IMR-90 (cell line): ENCODE measurements at regions not wholly inside any gene's neighbourhood (a gene's known extent, or its start where the extent isn't known, plus 50 kb on each side); places are given as distances from the start of the nearest gene placed in this dataset.
A peak's percentile ranks its signal among the peaks of the same experiment; 100 is the strongest.

Experiments
- ATAC-seq: fragments of 200-7000 bp; cut with Tn5 transposase; 2 replicates; pipeline ENCODE4 v1.9.1; 2020; ENCODE audit warnings: low read depth, mild to moderate bottlenecking, moderate library complexity
- BruUV-seq: library from RNA; stranded (reverse); fragments of 400-500 nt; replicated peaks from 2 replicates; lab custom pipeline; 2021; lab: Mats Ljungman, UMichigan
- CTCF ChIA-PET: fragments of 300-600 bp; formaldehyde crosslinking; extraction: SDS; loops from one replicate; lab custom pipeline; 2021; ENCODE audit warnings: antibody characterized with exemption; lab: Yijun Ruan, JAX
- POLR2A ChIA-PET: fragments of 300-600 bp; sonication (Branson Sonifier 250); formaldehyde crosslinking; loops from one replicate; lab custom pipeline; 2022; ENCODE audit warnings: antibody characterized with exemption; ENCODE audit not compliant: unreplicated experiment; lab: Charles Lee
- DNase-seq: peaks from one replicate; pipeline ENCODE4 v3.0.0; 2013
- H2AFZ ChIP-seq: replicated peaks from 2 replicates; pipeline ENCODE3; 2013; ENCODE audit warnings: low read length, mild to moderate bottlenecking; ENCODE audit not compliant: poor library complexity
- H2AK5ac ChIP-seq: 2 replicates; pipeline ENCODE4 v1.6.1; 2013; ENCODE audit warnings: low read depth, low read length, inconsistent platforms
- H2AK9ac ChIP-seq: replicated peaks from 2 replicates; pipeline ENCODE3; 2013; ENCODE audit warnings: mild to moderate bottlenecking, low read depth, low read length, moderate library complexity; ENCODE audit not compliant: poor library complexity
- H2BK120ac ChIP-seq: 2 replicates; pipeline ENCODE4 v1.6.1; 2013; ENCODE audit warnings: low read depth, low read length, inconsistent platforms
- H2BK15ac ChIP-seq: 3 replicates; pipeline ENCODE4 v1.6.1; 2013; ENCODE audit warnings: low read depth, low read length, inconsistent platforms
- H2BK20ac ChIP-seq: 2 replicates; pipeline ENCODE4 v1.6.1; 2013; ENCODE audit warnings: low read depth, mild to moderate bottlenecking, inconsistent platforms, low read length, moderate library complexity
- H2BK5ac ChIP-seq: 2 replicates; pipeline ENCODE4 v1.6.1; 2013; ENCODE audit warnings: mild to moderate bottlenecking, low read depth, low read length, inconsistent platforms; ENCODE audit not compliant: poor library complexity, severe bottlenecking
- H3K14ac ChIP-seq: replicated peaks from 2 replicates; pipeline ENCODE4 v1.6.1; 2013; ENCODE audit warnings: low read depth, low read length, inconsistent platforms
- H3K18ac ChIP-seq: 2 replicates; pipeline ENCODE4 v1.6.1; 2013; ENCODE audit warnings: low read depth, low read length, control low read depth
- H3K23ac ChIP-seq: 2 replicates; pipeline ENCODE4 v1.6.1; 2013; ENCODE audit warnings: low read depth, low read length, inconsistent platforms
- H3K27ac ChIP-seq: 2 replicates; pipeline ENCODE4 v1.5.1; 2013; ENCODE audit warnings: mild to moderate bottlenecking, control low read depth, low read length; ENCODE audit not compliant: insufficient read depth
- H3K27me3 ChIP-seq: 2 replicates; pipeline ENCODE4 v1.6.1; 2013; ENCODE audit warnings: low read length; ENCODE audit not compliant: control insufficient read depth, insufficient read depth
- H3K36me3 ChIP-seq: 2 replicates; pipeline ENCODE4 v1.6.1; 2013; ENCODE audit warnings: low read length, mixed read lengths; ENCODE audit not compliant: control insufficient read depth, insufficient read depth
- H3K4ac ChIP-seq: 2 replicates; pipeline ENCODE4 v1.6.1; 2013; ENCODE audit warnings: low read depth, low read length, inconsistent platforms
- H3K4me1 ChIP-seq: 2 replicates; pipeline ENCODE4 v1.6.1; 2013; ENCODE audit warnings: low read length, mixed read lengths; ENCODE audit not compliant: control insufficient read depth, insufficient read depth
- H3K4me2 ChIP-seq: 2 replicates; pipeline ENCODE4 v1.6.1; 2013; ENCODE audit warnings: low read depth, mild to moderate bottlenecking, control low read depth, low read length, moderate library complexity
- H3K4me3 ChIP-seq: 2 replicates; pipeline ENCODE4 v1.5.1; 2013; ENCODE audit warnings: low read depth, mild to moderate bottlenecking, control low read depth, low read length, moderate library complexity; ENCODE audit not compliant: insufficient read depth
- H3K56ac ChIP-seq: 2 replicates; pipeline ENCODE4 v1.6.1; 2013; ENCODE audit warnings: low read length, inconsistent platforms; ENCODE audit not compliant: insufficient read depth; ENCODE audit errors: extremely low read depth
- H3K79me1 ChIP-seq, 2 experiments: 2 replicates each; pipeline ENCODE4 v1.6.1; 2013; ENCODE audit warnings: low read length in 2 of 2, inconsistent platforms in 1 of 2, low read depth in 1 of 2
- H3K9ac ChIP-seq: 2 replicates; pipeline ENCODE4 v1.6.1; 2013; ENCODE audit warnings: low read depth, low read length, control low read depth
- H3K9me1 ChIP-seq: 2 replicates; pipeline ENCODE4 v1.6.1; 2013; ENCODE audit warnings: low read length, inconsistent platforms; ENCODE audit not compliant: insufficient read depth
- H3K9me3 ChIP-seq: 2 replicates; pipeline ENCODE4 v1.6.1; 2013; ENCODE audit warnings: low read length; ENCODE audit not compliant: control insufficient read depth, insufficient read depth
- H4K20me1 ChIP-seq: 2 replicates; pipeline ENCODE4 v1.6.1; 2013; ENCODE audit warnings: low read length, inconsistent platforms; ENCODE audit not compliant: insufficient read depth
- H4K5ac ChIP-seq: 2 replicates; pipeline ENCODE4 v1.6.1; 2013; ENCODE audit warnings: mild to moderate bottlenecking, low read depth, low read length, control low read depth
- H4K8ac ChIP-seq, 2 experiments: 2 replicates each; pipeline ENCODE4 v1.6.1; 2013; ENCODE audit warnings: low read depth in 2 of 2, low read length in 2 of 2, control low read depth in 1 of 2, inconsistent platforms in 1 of 2
- H4K91ac ChIP-seq: 2 replicates; pipeline ENCODE4 v1.6.1; 2013; ENCODE audit warnings: low read depth, low read length, inconsistent platforms; ENCODE audit not compliant: insufficient read depth
- CEBPB ChIP-seq: IDR thresholded peaks from 2 replicates; pipeline ENCODE4 v1.6.1; 2012; ENCODE audit warnings: low read depth, low read length, improper control_type of control experiment
- CHD1 ChIP-seq: IDR thresholded peaks from 2 replicates; pipeline ENCODE4 v1.6.1; 2012; ENCODE audit warnings: low read depth, low read length, improper control_type of control experiment
- CTCF ChIP-seq: conservative IDR thresholded peaks from 2 replicates; pipeline ENCODE4 v1.5.1; 2012; ENCODE audit warnings: mild to moderate bottlenecking, low read depth, low read length, improper control_type of control experiment
- FOS ChIP-seq: fragments of 150-350 bp; IDR thresholded peaks from 2 replicates; pipeline ENCODE4 v1.6.1; 2016; ENCODE audit warnings: low read depth, low read length
- MXI1 ChIP-seq: IDR thresholded peaks from 2 replicates; pipeline ENCODE4 v1.6.1; 2012; ENCODE audit warnings: low read depth, mild to moderate bottlenecking, low read length, moderate library complexity, borderline replicate concordance
- POLR2A ChIP-seq: IDR thresholded peaks from 2 replicates; pipeline ENCODE4 v1.6.1; 2012; ENCODE audit warnings: mild to moderate bottlenecking, low read depth, low read length
- RCOR1 ChIP-seq: IDR thresholded peaks from 2 replicates; pipeline ENCODE4 v1.6.1; 2012; ENCODE audit warnings: mild to moderate bottlenecking, low read length, improper control_type of control experiment; ENCODE audit not compliant: insufficient replicate concordance
- RFX5 ChIP-seq: IDR thresholded peaks from 2 replicates; pipeline ENCODE4 v1.8.0; 2012; ENCODE audit warnings: low read depth, mild to moderate bottlenecking, low read length, moderate library complexity
- USF2 ChIP-seq: fragments of 150-350 bp; IDR thresholded peaks from 2 replicates; pipeline ENCODE4 v1.6.1; 2017; ENCODE audit warnings: mild to moderate bottlenecking, antibody characterized with exemption, low read length, low read depth
- WGBS, 2 experiments: methylation state at CpG; one replicate each; pipeline versions ENCODE4 v1.1.5 to v1.1.7; 2013; ENCODE audit warnings: missing lambda C conversion rate in 2 of 2; ENCODE audit not compliant: insufficient read length in 1 of 2; ENCODE audit errors: extremely low coverage in 2 of 2; 5-methylcytosine and 5-hydroxymethylcytosine counted together
- dilution Hi-C: fragments of 300-500 bp; cut with HindIII; formaldehyde crosslinking; loops from one replicate; pipeline ENCODE4 v1.14.3; 2018; ENCODE audit warnings: low sequenced_read_pairs; ENCODE audit not compliant: unreplicated experiment
- in situ Hi-C: fragments of 300-500 bp; cut with MboI; formaldehyde crosslinking; loops from 3 replicates; pipeline ENCODE4 v1.14.3; 2019; ENCODE audit warnings: low sequenced_read_pairs, inconsistent platforms, mixed read lengths
- intact Hi-C: fragments of 100-400 bp; cut with micrococcal nuclease; formaldehyde crosslinking; loops from 2 replicates; pipeline ENCODE4 v1.10.0; 2022

GRCh38 chr16:79769928-79770243 lies 169.3 kb upstream of the MAF start:
- WGBS, 2 experiments: no CpG with 5 or more reads among the region's 6 CpGs
- H3K4me2 ChIP-seq: peak overlapping the region; percentile 60

More at GRCh38 chr16:79769928-79770243, 169.3 kb upstream of the MAF start:
- Histone ChIP-seq H4K8ac (peak overlapping the region; percentile 60; a peak in 2 of 4 replicates), H4K20me1 (no peaks in the 10 kb centered on the region), H3K79me1 (no peaks in the 10 kb centered on the region), H3K27me3 (no peaks in the 10 kb centered on the region), H3K27ac (no peak overlapping the region), H2BK120ac (no peak overlapping the region), H2AFZ (peak overlapping the region; percentile 87), H3K18ac (no peak overlapping the region), H4K5ac (peak overlapping the region; percentile 35), H3K56ac (no peak overlapping the region), H4K91ac (no peak overlapping the region; the same call in 1 of the 2 replicates), H3K9me3 (peaks cover under 1% of the 10 kb centered on the region; the same call in 1 of the 2 replicates), H2AK9ac (peak overlapping the region; percentile 69), H2BK15ac (no peak overlapping the region), H3K9me1 (no peaks in the 10 kb centered on the region), H2BK5ac (no peak overlapping the region), H3K23ac (no peak overlapping the region), H3K36me3 (no peaks in the 10 kb centered on the region), H3K4me1 (no peaks in the 10 kb centered on the region), H3K4ac (no peak overlapping the region), H2BK20ac (no peak overlapping the region), H3K14ac (no peak overlapping the region), H3K9ac (peak overlapping the region; percentile 6), H2AK5ac (no peak overlapping the region), H3K4me3 (peak overlapping the region; percentile 66)
- TF ChIP-seq FOS: no peak
- TF ChIP-seq MXI1: no peak
- no peak for TF ChIP-seq RFX5
- TF ChIP-seq RCOR1: no peak
- no peak for TF ChIP-seq USF2
- no peak for TF ChIP-seq CTCF
- no peak for TF ChIP-seq CHD1
- TF ChIP-seq CEBPB: no peak
- TF ChIP-seq POLR2A: no peak
- DNase-seq (no peak), ATAC-seq (no peak)
- intact Hi-C loops: no loop called here
- in situ Hi-C loops: no loop called here
- BruUV-seq: no TSS peak
- ChIA-PET CTCF (no interaction called here), POLR2A (no interaction called here)
- dilution Hi-C loops: no loop called here
